ENCODE measurements at regions not wholly inside any gene's neighbourhood (a gene's known extent, or its start where the extent isn't known, plus 50 kb on each side); places are given as distances from the start of the nearest gene placed in this dataset.
A peak's percentile ranks its signal among the peaks of the same experiment; 100 is the strongest.

DNA sequence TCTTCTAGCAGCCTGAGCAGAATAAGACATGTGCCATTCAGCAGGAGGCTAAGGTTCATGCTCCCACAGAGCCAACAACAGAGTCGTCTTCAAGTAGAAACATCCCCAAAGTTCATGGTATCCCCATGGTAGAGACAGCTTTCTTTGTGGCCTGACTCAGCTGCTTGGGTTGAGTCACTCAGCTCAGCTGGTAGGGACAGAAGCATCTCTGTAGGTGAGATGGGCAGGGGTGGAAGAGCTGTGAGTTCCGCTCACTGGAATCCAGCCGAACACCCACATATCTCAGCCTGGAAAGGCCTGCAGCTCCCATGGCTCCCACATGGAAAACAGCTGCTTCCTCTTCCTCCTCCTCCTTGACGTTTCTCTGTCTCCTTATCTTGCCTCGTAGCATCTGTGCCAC lies 792.7 kb downstream of the RNF144A start:
- DNase-seq (ENCODE audit: low read depth in 2 of 2), result no peak

DNA sequence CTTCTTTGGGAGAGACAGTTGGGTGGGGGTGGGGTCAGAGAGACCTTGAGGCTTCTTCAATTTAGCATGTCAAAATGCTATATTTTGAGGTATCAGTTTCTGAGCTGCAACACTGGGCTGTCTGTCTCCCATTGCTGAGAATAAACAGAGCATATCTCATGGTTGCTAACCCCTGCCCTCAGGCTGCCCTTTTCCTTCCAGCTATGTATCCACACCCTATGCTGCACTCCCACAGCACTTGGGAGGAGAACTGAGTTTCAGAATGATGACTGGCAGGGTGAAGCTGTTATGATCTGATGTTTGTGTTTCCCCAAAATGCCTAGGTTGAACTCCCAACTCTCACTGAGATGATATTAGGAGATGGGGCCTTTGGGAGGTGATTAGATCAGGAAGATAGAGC lies 794.0 kb downstream of the RNF144A start:
- DNase-seq (ENCODE audit: low read depth in 2 of 2), result no peak

DNA sequence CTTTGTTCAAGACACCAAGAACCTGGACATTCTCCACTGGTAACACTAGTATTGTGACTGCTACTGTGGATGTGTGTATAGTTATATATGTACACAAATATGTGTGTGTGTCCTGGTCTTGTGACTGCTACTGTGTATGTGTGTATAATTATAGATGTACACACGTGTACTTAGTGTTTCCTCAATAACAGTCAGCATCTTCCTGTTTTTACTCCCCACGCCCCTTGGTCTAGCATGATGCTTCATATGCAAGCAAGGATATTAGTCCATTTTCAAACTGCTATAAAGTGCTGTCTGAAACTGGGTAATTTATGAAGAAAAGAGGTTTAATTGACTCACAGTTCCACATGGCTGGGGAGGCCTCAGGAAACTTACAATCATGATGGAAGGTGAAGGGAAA lies 802.7 kb downstream of the RNF144A start:
- DNase-seq (ENCODE audit: low read depth in 2 of 2), result no peak

DNA sequence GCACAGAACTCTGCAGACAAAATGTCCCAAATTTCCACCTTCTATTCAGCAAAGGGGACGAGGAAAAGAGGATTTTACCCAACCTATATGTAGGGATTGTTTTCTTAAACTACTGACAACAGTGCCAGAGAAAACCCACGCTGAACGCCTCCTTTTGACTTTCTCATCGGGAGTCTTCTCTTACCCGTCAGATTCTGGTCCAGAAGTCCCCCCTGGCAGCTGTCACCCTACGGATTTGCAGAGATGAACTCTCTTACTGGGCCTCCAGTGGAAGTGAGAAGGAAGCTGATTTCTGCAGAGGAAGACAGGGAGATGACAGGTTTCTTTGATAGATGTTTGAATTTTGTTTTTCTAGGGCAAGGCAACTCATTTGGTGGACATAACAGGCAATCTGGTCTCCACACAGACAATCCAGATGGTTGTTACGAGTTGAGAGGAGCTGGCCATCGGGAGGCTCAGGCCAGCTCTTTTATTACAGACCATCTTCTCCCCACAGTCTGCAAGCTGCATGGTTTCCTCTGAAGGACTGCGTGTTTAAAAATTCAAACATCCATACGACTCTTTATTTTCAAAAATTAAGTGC lies 804.3 kb downstream of the RNF144A start:
- no peak for DNase-seq (ENCODE audit: low read depth in 2 of 2)

DNA sequence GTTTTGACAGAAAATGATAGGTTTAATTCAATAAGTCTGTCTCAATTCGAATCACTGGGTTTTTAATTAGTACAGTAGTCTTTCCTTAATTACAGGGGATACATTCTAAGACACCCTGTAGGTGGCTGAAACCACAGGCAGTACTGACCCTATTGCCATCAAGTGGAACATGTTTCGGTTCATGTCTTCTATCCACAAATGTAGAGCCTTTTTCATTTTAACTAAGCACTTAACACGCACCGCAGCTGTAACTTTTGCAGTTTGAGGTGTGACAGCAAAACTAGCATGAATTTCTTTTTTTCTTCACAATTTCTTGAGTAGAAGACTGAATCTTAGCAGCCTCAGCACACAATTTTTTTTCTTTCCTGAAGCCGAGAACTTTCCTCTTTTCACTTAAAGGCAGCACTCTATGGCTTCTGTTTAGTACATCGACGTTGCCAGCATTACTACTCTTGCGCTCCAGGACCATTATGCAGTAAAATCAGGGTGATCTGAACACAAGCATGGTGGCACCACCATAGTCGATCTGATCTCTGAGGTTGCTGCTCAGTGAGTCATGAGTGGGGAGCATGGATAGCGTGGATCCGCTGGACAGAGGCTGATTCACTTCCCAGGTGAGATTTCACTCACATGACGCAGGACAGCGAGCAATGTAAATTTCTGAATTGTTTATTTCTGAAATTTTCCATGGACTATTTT lies 805.1 kb downstream of the RNF144A start:
- no peak for DNase-seq (ENCODE audit: low read depth in 2 of 2)

DNA sequence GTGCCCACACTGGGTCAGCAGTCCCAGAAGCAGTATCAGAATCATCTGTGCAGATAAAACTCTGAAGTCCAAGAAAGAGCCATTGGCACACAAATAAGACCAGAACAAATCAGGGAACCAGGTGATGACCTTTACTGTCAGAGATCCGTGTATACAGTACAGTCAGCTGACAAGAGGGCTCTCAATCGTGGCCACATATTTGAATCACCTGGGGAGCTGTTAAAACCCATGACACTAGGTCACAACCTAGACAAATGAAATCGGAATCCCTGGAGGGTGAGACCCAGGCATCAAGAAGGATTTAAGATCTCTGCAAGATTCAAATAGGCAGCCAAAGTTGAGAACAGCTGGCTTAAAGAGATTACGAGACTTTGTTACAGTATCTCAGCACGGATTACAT lies 807.1 kb downstream of the RNF144A start:
- no peak for DNase-seq (ENCODE audit: low read depth in 2 of 2)

DNA sequence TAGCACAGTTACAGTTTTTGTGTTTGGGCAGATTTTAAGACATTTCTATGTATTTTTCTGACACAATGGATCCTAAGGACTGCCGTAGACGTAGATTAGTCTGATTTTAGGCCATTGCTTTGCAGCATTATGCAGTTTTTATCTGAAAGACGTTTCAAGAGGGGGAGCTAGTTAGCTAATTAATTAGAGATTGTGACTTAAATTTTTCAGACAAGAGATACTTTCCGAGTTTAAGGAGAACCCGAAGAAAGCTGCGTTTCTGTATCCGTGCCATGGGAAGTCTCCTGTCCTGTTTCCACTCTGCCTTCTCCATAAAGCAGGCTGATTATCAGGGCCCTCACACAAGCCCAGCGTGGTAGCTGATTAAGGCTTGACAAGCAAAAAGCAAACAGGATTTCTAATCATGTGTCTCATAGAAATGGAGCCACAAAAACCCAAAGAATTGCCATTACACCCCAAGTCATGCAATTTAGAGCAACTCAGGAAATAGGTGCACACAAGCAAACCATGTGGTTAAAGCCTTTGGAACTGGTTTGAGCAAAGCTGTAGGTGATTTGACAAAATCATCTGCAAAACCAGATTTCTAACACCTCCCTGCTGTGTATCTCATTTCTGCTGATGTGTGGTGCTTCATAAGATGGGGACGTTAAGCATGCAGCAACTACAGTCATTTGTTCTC lies 808.1 kb downstream of the RNF144A start:
- no peak for DNase-seq (ENCODE audit: low read depth in 2 of 2)

DNA sequence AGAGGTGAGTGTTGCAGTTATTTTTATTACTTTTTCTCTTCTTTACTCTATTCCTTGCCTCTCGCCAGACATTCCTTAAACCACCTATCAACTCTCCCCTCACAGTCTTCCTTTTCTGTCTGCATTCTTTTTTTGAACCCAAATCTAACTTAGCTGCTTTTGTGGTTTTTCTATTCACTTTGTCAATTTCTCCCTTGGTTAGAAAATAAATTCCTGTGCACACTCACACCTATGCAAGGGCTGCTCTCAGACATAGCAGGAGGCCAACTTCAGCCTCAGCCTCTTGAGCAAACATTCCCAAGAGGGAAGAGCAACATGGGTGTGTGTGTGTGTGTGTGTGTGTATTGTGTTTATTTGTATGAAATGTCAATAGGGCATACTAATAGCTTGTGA lies 808.6 kb downstream of the RNF144A start:
- no peak for DNase-seq (ENCODE audit: low read depth in 2 of 2)

DNA sequence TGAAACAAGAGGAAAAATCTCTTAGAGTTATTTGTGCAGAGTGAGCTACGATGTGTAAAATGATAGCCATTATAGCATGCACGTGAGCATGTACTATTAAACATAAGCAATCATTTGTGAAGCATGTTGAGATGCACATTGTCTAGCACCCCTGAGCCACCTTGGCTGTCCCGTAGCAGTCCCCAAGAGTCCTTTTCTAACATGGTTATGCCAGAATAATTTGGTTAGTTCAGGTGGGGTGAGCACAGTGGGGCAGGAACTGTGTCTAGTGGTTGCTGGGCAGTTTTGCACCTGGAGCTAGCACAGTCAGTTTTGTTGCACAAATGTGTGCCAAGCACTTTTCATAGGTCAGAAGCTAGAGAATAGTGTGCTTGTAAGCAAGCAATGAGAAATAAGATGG lies 809.8 kb downstream of the RNF144A start:
- no peak for DNase-seq (ENCODE audit: low read depth in 2 of 2)

DNA sequence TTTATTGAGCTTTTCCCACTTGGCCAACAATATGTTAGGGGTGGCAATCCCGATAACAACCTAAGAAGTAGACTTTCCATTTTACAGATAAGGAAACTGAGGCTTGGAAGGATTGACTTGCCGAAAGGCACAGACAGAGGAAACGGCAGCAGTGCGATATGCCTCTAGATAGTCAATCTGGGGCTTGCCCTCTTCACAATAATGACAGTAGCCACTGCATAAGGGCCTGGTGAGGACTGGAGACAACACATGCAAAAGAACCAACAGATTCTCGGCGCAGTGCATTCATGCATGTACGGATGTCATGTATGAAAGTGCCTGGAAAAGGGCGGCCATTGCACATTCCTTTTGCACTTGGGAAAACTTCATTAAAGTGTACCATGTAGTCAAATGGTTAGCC lies 811.2 kb downstream of the RNF144A start:
- DNase-seq (ENCODE audit: low read depth in 2 of 2), result no peak

DNA sequence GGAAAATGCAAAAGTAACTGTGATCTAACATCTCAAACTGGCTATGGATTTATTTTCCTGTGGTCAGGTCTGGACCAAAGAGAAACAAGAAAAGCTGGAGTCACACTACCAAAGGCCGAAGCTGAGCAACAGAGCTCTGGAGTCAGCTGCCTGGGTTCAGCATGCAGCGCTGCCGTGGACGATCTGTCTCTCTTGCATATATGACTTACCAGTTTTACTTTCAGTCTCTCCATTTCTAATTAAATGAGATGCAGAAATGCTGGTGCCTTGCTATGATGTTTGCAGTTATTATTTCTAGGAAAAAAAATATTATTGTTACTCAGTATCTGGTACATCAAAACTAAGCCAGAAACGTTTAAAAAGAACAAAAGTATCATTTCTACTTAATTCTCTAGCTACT lies 813.2 kb downstream of the RNF144A start:
- no peak for DNase-seq (ENCODE audit: low read depth in 2 of 2)

DNA sequence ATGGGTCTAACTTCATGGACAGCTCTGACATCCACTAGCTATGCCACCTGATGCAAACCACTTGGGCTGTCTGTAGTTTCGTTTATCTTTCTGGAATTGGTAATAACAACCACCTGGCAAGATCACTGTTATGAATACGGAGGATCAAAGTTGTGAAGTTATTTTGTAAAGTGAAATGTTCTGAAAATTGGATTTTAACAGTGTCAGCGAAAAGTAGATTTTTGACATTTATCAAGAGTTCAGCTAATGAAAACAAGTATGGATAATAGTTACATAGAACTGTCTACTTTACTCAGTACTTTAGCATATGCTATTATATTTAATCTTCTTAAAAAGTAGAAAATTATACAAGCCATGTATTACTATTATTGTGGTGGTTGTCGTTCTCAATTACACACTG lies 813.8 kb downstream of the RNF144A start:
- DNase-seq (ENCODE audit: low read depth in 2 of 2), result no peak

DNA sequence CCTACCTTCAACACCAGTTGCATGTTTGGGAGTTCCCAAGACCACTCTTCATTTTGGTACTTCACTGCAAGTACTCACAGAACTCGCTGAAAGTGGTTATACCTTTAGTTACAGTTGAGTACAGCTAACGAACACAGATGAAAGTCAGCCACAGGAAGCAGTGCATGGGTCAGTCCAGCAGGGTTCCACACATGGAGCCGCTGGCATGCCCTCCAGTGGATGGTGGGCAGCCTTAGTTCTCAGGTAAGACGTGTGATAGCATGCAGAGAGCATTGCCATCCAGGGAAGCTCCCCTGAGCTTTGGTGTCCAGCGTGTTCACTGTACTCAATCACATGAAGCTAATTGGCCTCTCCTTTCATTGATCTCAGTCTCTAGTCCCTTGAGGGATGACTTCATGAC lies 815.3 kb downstream of the RNF144A start:
- DNase-seq (ENCODE audit: low read depth in 2 of 2), result no peak

DNA sequence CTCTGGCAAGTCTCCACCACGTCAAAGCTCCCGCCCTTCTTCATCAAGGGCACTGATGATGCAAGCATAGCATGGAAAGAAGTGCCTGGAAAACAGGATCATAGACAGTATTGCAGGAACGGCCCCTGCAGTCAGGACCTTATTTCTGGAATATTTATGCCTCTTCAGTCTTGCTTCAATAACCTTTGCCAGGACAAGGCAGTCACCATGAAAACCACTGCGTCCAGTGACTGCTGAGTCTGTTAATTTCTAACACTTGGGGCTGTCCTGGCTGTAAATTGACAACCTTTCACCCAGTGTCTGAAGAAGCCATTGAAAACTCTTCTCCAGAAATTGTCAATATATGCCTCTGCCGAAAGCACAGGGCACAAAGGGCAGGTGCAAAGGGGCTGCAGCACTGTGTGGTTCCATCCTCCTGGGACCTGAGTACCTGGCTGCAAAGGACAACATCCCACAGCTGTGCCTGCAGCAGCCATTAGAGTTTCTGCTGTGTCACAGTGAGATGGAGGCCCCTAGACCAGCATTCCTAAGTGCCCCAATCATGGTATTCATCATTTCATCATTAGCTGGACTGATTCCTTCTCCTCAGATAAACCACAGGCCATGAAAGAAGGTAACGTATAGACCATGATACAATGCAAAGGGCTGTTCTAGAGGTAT lies 819.6 kb downstream of the RNF144A start:
- DNase-seq (ENCODE audit: low read depth in 2 of 2), result no peak

DNA sequence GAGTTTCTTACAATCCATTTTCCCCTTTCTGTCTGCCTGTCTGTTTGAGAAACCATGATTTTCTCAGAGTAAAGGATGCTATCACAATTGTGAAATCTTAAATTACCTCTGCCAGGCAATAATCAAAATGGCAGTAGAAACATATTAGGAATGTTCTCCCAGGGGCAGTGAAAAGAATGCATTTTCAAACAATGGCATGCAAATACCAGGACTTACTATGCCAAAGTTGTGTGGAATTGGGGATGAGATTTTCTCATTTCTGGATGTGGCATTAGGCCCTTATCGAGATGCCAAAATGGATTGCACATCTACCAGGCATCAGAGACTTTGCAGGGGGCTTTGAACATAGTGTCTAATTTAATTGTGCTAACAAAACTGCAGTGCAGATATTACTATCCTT lies 821.4 kb downstream of the RNF144A start:
- no peak for DNase-seq (ENCODE audit: low read depth in 2 of 2)

DNA sequence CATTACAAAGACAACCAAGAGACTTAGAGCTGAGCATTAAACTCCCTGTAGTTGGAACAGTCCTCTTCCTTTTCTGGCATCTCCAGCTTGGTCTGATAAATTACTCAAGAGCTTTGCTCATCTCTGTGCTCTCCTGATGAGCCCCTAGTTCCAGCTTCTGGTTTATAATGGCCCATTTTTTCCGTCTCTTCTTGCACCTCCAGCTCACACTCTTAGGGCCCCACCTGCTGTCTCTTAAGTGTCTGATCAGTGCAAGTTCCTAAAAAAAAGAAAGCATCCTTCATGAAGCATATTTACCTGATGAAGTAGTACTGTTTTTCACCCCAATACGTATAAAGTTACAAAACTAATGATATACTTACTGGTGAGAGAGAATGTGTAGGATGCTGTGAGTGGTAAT lies 822.9 kb downstream of the RNF144A start:
- DNase-seq (ENCODE audit: low read depth in 2 of 2), result no peak

DNA sequence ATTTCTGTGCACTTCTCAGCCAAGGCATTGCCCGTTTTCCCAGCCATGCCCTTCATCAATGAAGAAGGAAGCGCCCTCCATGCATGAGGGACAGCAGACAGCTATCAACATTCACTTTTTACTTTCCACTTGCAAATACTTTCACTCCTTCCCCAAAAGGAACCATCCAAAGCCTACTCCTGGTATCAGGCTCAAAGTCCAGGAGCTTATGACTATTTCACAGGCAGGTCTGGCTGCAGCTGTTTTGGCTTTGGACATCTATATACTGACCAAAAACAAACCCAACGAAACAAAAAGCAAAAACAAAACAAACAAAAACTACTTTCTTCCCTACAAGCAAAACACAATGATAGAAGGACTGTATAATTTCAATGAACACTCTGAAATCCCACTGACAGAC lies 825.1 kb downstream of the RNF144A start:
- no peak for DNase-seq (ENCODE audit: low read depth in 2 of 2)

DNA sequence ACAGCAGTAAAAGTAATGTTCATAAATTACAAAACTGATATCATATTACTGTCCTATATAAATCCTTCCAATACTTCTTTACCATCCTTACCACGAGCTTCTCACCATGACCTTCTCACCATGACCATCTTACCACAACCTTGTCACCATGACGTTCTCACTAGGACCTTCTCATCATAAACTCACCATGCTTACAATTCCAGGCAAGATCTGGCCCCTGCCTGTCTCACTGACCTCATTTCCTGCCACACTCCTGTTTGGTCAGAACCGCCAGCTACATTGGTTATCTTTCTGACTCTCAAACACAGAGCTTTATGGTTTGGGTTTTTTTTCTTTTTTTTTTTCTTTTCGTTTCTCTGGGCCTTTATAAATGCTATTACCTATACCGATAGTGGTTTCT lies 827.6 kb downstream of the RNF144A start:
- DNase-seq (ENCODE audit: low read depth in 2 of 2), result peak; percentile 24 to 30

DNA sequence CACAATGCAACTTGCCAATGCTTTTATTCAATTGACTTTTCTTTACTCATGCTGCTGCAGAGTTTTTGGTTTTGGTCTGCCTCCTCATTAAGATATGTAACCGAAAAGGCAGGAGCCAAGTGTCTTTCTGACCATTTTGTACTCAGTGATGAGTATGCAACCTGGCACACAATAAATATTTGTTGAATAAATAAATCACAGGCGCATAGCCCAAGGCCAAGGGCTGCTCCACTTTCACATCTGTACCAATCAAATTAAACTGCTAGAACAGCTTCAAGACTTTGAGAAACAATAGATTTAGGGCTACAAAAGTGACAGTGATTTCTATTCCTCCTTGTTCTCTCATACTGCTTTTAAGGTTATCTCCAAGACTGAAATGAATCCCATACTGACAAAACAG lies 828.2 kb downstream of the RNF144A start:
- no peak for DNase-seq (ENCODE audit: low read depth in 2 of 2)

DNA sequence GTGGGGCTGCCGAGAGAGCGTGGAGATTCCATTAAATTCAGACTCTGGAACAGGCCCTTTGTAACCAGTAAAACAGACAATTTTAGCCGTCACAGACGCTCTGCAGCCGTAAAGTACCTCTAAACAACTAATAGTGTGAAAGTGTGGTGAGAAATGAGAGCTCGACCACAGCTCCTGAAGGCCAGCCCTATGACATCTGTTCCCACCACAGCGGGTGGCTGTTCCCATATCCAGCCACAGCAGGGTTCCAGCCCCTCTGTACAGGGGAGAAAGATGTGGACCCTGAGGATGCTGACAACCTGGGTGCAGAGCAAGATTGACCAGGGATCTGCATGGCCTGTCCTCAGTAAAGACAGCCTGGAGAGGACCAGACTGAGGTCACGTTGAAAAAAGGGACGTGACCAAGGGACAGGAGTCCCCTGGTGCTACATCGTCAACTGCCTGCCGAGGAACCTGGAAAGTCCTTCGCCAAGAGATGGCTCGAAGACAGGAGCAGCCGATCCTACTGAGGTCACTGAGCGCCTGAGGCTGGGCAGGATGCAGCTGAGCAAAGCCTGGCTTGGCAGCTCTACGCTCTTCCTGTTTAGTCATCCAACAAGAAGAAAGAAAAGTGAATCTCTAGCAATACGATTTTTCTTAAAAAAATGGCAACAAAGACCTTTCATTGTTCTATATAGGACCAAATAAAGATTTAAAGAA lies 831.7 kb downstream of the RNF144A start:
- no peak for DNase-seq (ENCODE audit: low read depth in 2 of 2)

DNA sequence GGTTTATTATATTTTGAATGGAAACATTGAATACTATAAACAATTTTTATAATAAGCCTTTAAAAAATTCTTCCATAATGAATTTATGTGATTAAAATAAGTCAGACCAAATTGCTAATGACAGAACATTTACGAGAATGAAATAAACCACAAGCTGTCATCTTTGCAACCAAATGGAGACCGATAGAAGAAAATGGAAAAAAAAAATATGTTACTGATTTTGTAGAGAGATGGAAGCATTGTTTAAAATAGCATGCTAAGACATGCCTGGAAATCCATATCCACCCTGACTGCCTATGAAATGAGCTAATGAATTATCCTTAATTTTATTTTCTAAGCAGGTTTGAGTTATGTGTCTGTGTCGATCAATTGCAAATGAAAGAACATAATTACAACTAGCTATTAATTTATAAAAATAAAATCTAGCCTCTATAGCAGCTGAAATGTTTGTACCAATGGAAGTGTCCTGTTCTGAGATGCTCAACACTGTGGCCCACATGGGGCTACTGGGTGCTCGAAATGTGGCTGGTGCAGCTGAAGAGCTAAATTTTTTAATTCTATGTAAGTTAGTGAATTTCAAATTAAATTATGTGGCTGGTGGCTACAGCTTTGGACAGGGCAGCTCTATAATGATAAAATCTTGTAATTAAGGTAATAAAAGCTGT lies 832.8 kb downstream of the RNF144A start:
- DNase-seq (ENCODE audit: low read depth in 2 of 2), result no peak

DNA sequence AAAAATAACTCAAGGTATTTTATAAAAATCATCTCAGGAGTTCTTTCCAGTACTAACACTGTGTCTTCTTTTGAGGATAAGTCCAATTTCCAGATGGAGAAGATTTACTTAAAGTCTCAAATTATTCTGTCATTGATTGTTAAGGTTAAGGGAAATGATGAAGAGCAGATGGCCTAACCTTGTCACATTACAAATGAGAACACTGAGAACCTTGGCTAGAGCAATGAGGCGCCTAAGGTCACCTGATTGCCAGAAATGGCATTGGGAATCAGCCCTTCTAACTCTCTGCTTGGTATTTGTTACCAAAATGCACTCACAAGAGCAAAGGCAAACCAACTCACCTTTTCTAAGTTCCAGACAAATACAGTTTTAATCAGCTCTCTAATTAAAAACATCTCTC lies 835.1 kb downstream of the RNF144A start:
- DNase-seq (ENCODE audit: low read depth in 2 of 2), result no peak

Data from activated CD8-positive, alpha-beta memory T cell treated with anti-CD3 and anti-CD28 coated beads for 4 hours (primary cell).